ENCODE measurements at regions not wholly inside any gene's neighbourhood (a gene's known extent, or its start where the extent isn't known, plus 50 kb on each side); places are given as distances from the start of the nearest gene placed in this dataset.
A peak's percentile ranks its signal among the peaks of the same experiment; 100 is the strongest.

- DNase-seq (ENCODE audit: low read depth in 1 of 2, low spot score in 1 of 2) (no peak), FAIRE-seq (no peak), ATAC-seq (no peak)
- no peaks in the 10 kb centered on the region for H3K9me3 ChIP-seq
- no peaks in the 10 kb centered on the region for H3K4me1 ChIP-seq
- ChIA-PET CTCF (interaction anchor here (0.9 to 1.8 kb wide), 2 partner anchors 15 to 83 kb away, joined by 3 to 4 read pairs; no protein-coding TSS in a partner anchor), POLR2A (no interaction called here)
- H3K27ac ChIP-seq = peak overlapping the region in 1 of 2 experiments; percentile 31; a peak in 1 of 6 replicates
- no peak overlapping the region for H3K4me2 ChIP-seq
- TF ChIP-seq GATA3 (IDR thresholded peaks at IDR 0.05; ENCODE audit: borderline replicate concordance) = no peak
- TF ChIP-seq KDM5A (IDR thresholded peaks at IDR 0.05) = no peak
- TF ChIP-seq E2F6 (IDR thresholded peaks at IDR 0.05; ENCODE audit: borderline replicate concordance, low read depth) = no peak
- no peak for TF ChIP-seq HMGXB4 (CRISPR knock-in tag; IDR thresholded peaks at IDR 0.05; ENCODE audit: borderline replicate concordance)
- no peak for TF ChIP-seq JUNB (IDR thresholded peaks at IDR 0.05)
- WGBS (ENCODE audit: missing lambda C conversion rate) = 84% methylated on average over 24 of the region's 26 CpGs
- H3K4me3 ChIP-seq = no peak overlapping the region
These were observed 146.3 kb upstream of the TWIST2 start for GRCh38 chr2:238701341-238702206.

GRCh38 chr2:238702276-238703052 lies 145.4 kb upstream of the TWIST2 start:
- Histone ChIP-seq H3K27ac (peak overlapping the region in 1 of 2 experiments; percentile 31; a peak in 2 of 6 replicates), H3K9me3 (no peaks in the 10 kb centered on the region), H3K4me2 (no peak overlapping the region), H3K4me1 (no peaks in the 10 kb centered on the region), H3K4me3 (no peak overlapping the region)
- no peak for FAIRE-seq
- TF ChIP-seq GATA3 (IDR thresholded peaks at IDR 0.05; ENCODE audit: borderline replicate concordance) = no peak
- no peak for TF ChIP-seq RAD21 (conservative IDR thresholded peaks at IDR 0.05 in 1 of 2, IDR thresholded peaks at IDR 0.05 in 1 of 2)
- TF ChIP-seq CTCF (IDR thresholded peaks at IDR 0.05) = no peak
- no peak for TF ChIP-seq USF2 (IDR thresholded peaks at IDR 0.05)
- no peak for TF ChIP-seq ZNF302 (CRISPR knock-in tag; IDR thresholded peaks at IDR 0.05)
- no peak for TF ChIP-seq CHD2 (IDR thresholded peaks at IDR 0.05; ENCODE audit: low read length, partially characterized antibody)
- TF ChIP-seq CBX2 (IDR thresholded peaks at IDR 0.05; ENCODE audit: borderline replicate concordance, low read depth) = no peak
- TF ChIP-seq TP53 (CRISPR knock-in tag; IDR thresholded peaks at IDR 0.05) = no peak
- no peak for TF ChIP-seq JUNB (IDR thresholded peaks at IDR 0.05)
- no peak for TF ChIP-seq SMC3 (IDR thresholded peaks at IDR 0.05)
- no peak for TF ChIP-seq MAZ (IDR thresholded peaks at IDR 0.05; ENCODE audit: borderline replicate concordance, low read depth, low read length)
- TF ChIP-seq RNF2 (IDR thresholded peaks at IDR 0.05; ENCODE audit: borderline replicate concordance, low read depth) = no peak
- TF ChIP-seq BCL3 (IDR thresholded peaks at IDR 0.05) = no peak
- POLR2A ChIA-PET = no interaction called here
- no peak for DNase-seq (ENCODE audit: low read depth in 1 of 2, low spot score in 1 of 2)
- 81% methylated on average over 21 of the region's 21 CpGs for WGBS (ENCODE audit: missing lambda C conversion rate)
- CTCF ChIA-PET = interaction anchor here (1.8 kb wide), 1 partner anchor 16 kb away, joined by 4 read pairs; no protein-coding TSS in a partner anchor
- no peak for ATAC-seq

Measured in A549 (cell line).